H9 (cell line): ENCODE measurements at regions not wholly inside any gene's neighbourhood (a gene's known extent, or its start where the extent isn't known, plus 50 kb on each side); places are given as distances from the start of the nearest gene placed in this dataset.

Source experiments
- DNase-seq: peaks from one replicate; pipeline ENCODE4 v3.0.0-alpha.2; 2017
- H2AFZ ChIP-seq: one replicate; pipeline ENCODE4 v1.6.1; 2013; ENCODE audit warnings: mild to moderate bottlenecking, low read length, control low read depth, moderate library complexity
- H2AK5ac ChIP-seq: 2 replicates; pipeline ENCODE4 v1.6.1; 2013; ENCODE audit warnings: low read length, control low read depth, mixed read lengths; ENCODE audit not compliant: insufficient read length
- H2BK120ac ChIP-seq: one replicate; pipeline ENCODE4 v1.6.1; 2013; ENCODE audit warnings: low read depth, mild to moderate bottlenecking, low read length, control low read depth, inconsistent platforms; ENCODE audit not compliant: poor library complexity, severe bottlenecking
- H2BK12ac ChIP-seq: 2 replicates; pipeline ENCODE4 v1.6.1; 2013; ENCODE audit warnings: low read length, control low read depth, mixed read lengths, low read depth; ENCODE audit not compliant: insufficient read length
- H2BK15ac ChIP-seq: 2 replicates; pipeline ENCODE4 v1.6.1; 2013; ENCODE audit warnings: low read depth, low read length, control low read depth
- H2BK20ac ChIP-seq: one replicate; pipeline ENCODE4 v1.6.1; 2013; ENCODE audit warnings: low read depth, mild to moderate bottlenecking, low read length, control low read depth, inconsistent platforms; ENCODE audit not compliant: poor library complexity, severe bottlenecking
- H2BK5ac ChIP-seq: 2 replicates; pipeline ENCODE4 v1.6.1; 2013; ENCODE audit warnings: low read length, control low read depth, mixed read lengths; ENCODE audit not compliant: insufficient read length
- H3K14ac ChIP-seq: 2 replicates; pipeline ENCODE4 v1.6.1; 2013; ENCODE audit warnings: low read length, control low read depth; ENCODE audit not compliant: insufficient read depth
- H3K18ac ChIP-seq: 2 replicates; pipeline ENCODE4 v1.6.1; 2013; ENCODE audit warnings: low read depth, mild to moderate bottlenecking, mixed read lengths, low read length, control low read depth; ENCODE audit not compliant: insufficient read length
- H3K23ac ChIP-seq: 2 replicates; pipeline ENCODE4 v1.6.1; 2013; ENCODE audit warnings: low read length, control low read depth, mixed read lengths, low read depth; ENCODE audit not compliant: insufficient read length
- H3K23me2 ChIP-seq: 2 replicates; pipeline ENCODE4 v1.6.1; 2013; ENCODE audit warnings: low read depth, mild to moderate bottlenecking, mixed read lengths, low read length, control low read depth; ENCODE audit not compliant: insufficient read length, poor library complexity, severe bottlenecking
- H3K27ac ChIP-seq: 2 replicates; pipeline ENCODE4 v1.5.1; 2013; ENCODE audit warnings: low read length, control low read depth, mixed read lengths, low read depth; ENCODE audit not compliant: insufficient read length
- H3K27me3 ChIP-seq: 2 replicates; pipeline ENCODE4 v1.6.1; 2013; ENCODE audit warnings: low read length, control low read depth, inconsistent platforms; ENCODE audit not compliant: insufficient read depth
- H3K4ac ChIP-seq: 2 replicates; pipeline ENCODE4 v1.6.1; 2013; ENCODE audit warnings: low read depth, mild to moderate bottlenecking, control low read depth, inconsistent platforms, low read length, moderate library complexity
- H3K4me1 ChIP-seq: 2 replicates; pipeline ENCODE4 v1.6.1; 2013; ENCODE audit warnings: low read length, control low read depth, inconsistent platforms; ENCODE audit not compliant: insufficient read depth
- H3K4me2 ChIP-seq: 2 replicates; pipeline ENCODE4 v1.6.1; 2013; ENCODE audit warnings: low read length, control low read depth, mixed read lengths; ENCODE audit not compliant: insufficient read length, insufficient read depth
- H3K56ac ChIP-seq: 2 replicates; pipeline ENCODE4 v1.6.1; 2013; ENCODE audit warnings: low read depth, mild to moderate bottlenecking, mixed read lengths, low read length, control low read depth; ENCODE audit not compliant: insufficient read length
- H3K79me1 ChIP-seq: 2 replicates; pipeline ENCODE4 v1.6.1; 2013; ENCODE audit warnings: low read depth, mild to moderate bottlenecking, moderate library complexity, low read length, control low read depth, inconsistent platforms; ENCODE audit not compliant: insufficient read depth, poor library complexity, severe bottlenecking
- H3K79me2 ChIP-seq: 2 replicates; pipeline ENCODE4 v1.6.1; 2013; ENCODE audit warnings: low read length, control low read depth, inconsistent platforms; ENCODE audit not compliant: insufficient read depth
- H3K9ac ChIP-seq: 2 replicates; pipeline ENCODE4 v1.6.1; 2013; ENCODE audit warnings: low read length, control low read depth, mixed read lengths; ENCODE audit not compliant: insufficient read length; ENCODE audit errors: extremely low read depth
- H3K9me3 ChIP-seq: one replicate; pipeline ENCODE4 v1.6.1; 2013; ENCODE audit warnings: low read depth, low read length, inconsistent platforms; ENCODE audit not compliant: control insufficient read depth
- H3T11ph ChIP-seq: one replicate; pipeline ENCODE4 v1.6.1; 2013; ENCODE audit warnings: mild to moderate bottlenecking, low read length, control low read depth, inconsistent platforms
- H4K20me1 ChIP-seq: one replicate; pipeline ENCODE4 v1.6.1; 2013; ENCODE audit not compliant: control insufficient read depth, insufficient read length, insufficient read depth
- H4K5ac ChIP-seq: 2 replicates; pipeline ENCODE4 v1.6.1; 2013; ENCODE audit warnings: low read depth, mild to moderate bottlenecking, mixed read lengths, low read length, control low read depth; ENCODE audit not compliant: insufficient read length
- H4K8ac ChIP-seq: replicated peaks from 2 replicates; pipeline ENCODE4 v1.6.1; 2013; ENCODE audit warnings: low read length, control low read depth, mixed read lengths, low read depth; ENCODE audit not compliant: insufficient read length
- H4K91ac ChIP-seq: 2 replicates; pipeline ENCODE4 v1.6.1; 2013; ENCODE audit warnings: low read depth, mild to moderate bottlenecking, moderate library complexity, mixed read lengths, low read length, control low read depth; ENCODE audit not compliant: insufficient read length
- H3K27ac Mint-ChIP-seq, 3 experiments: 2 replicates in 2 of 3; 3 replicates in 1 of 3; pipeline ENCODE4 v1.8.0; 2020 to 2021; ENCODE audit warnings: mixed read lengths in 3 of 3, mild to moderate bottlenecking in 1 of 3, moderate library complexity in 1 of 3
- H3K27me3 Mint-ChIP-seq: 2 replicates; pipeline ENCODE4 v1.8.0; 2021; ENCODE audit warnings: low read depth, mild to moderate bottlenecking, moderate library complexity, mixed read lengths
- H3K36me3 Mint-ChIP-seq, 3 experiments: 2 replicates in 2 of 3; 3 replicates in 1 of 3; pipeline ENCODE4 v1.8.0; 2020 to 2021; ENCODE audit warnings: low read depth in 3 of 3, mixed read lengths in 3 of 3; ENCODE audit not compliant: insufficient read depth in 1 of 3
- H3K4me1 Mint-ChIP-seq, 2 experiments: 2 replicates each; pipeline ENCODE4 v1.8.0; 2020; ENCODE audit warnings: mixed read lengths in 2 of 2
- H3K4me3 Mint-ChIP-seq, 2 experiments: 2 replicates in 1 of 2; 3 replicates in 1 of 2; pipeline ENCODE4 v1.8.0; 2020 to 2021; ENCODE audit warnings: mild to moderate bottlenecking in 2 of 2, mixed read lengths in 2 of 2, moderate library complexity in 1 of 2
- H3K9me3 Mint-ChIP-seq, 2 experiments: 2 replicates in 1 of 2; 3 replicates in 1 of 2; pipeline ENCODE4 v1.8.0; 2020; ENCODE audit warnings: mild to moderate bottlenecking in 2 of 2, mixed read lengths in 2 of 2, moderate library complexity in 1 of 2
- CTCF ChIP-seq: fragments of 200-600 bp; sonication (generic); conservative IDR thresholded peaks from 3 replicates; pipeline ENCODE4 v1.8.0; 2021; ENCODE audit warnings: antibody characterized with exemption, mild to moderate bottlenecking
- WGBS: extraction: QIAGEN DNeasy Blood & Tissue Kit; methylation state at CpG from one replicate; pipeline ENCODE4 v1.1.7; 2013; ENCODE audit warnings: missing lambda C conversion rate, low lambda C conversion rate, mixed read lengths; ENCODE audit not compliant: insufficient read length; ENCODE audit errors: extremely low coverage; 5-methylcytosine and 5-hydroxymethylcytosine counted together

- DNase-seq = no peak
- H3K79me1 ChIP-seq = no peaks in the 10 kb centered on the region
- peaks cover 7% of the 10 kb centered on the region; the same call in 1 of the 2 replicates for H3K4me1 ChIP-seq
- H3K4ac ChIP-seq = no peak overlapping the region
- H3K18ac ChIP-seq = no peak overlapping the region
- H3K4me1 Mint-ChIP-seq = peaks cover 38% of the 10 kb centered on the region in 2 experiments
- H3K23ac ChIP-seq = no peak overlapping the region
- H2BK20ac ChIP-seq = no peak overlapping the region
- H4K8ac ChIP-seq = no peak overlapping the region
- no peaks in the 10 kb centered on the region for H3K9me3 ChIP-seq
- no peak overlapping the region for H4K91ac ChIP-seq
- no peaks in the 10 kb centered on the region for H3K27me3 ChIP-seq
- H3K4me3 Mint-ChIP-seq = no peak overlapping the region
- no peak overlapping the region for H2AK5ac ChIP-seq
- no peak overlapping the region for H3K14ac ChIP-seq
- H4K5ac ChIP-seq = no peak overlapping the region
- H3K27ac ChIP-seq = no peak overlapping the region
- no peaks in the 10 kb centered on the region for H3K23me2 ChIP-seq
- H3K4me2 ChIP-seq = no peak overlapping the region
- no peaks in the 10 kb centered on the region for H4K20me1 ChIP-seq
- H3K56ac ChIP-seq = no peak overlapping the region
- no peak for TF ChIP-seq CTCF
- H2AFZ ChIP-seq = no peak overlapping the region
- no peak overlapping the region for H3K9ac ChIP-seq
- no peak overlapping the region for H2BK120ac ChIP-seq
- H2BK5ac ChIP-seq = no peak overlapping the region
- peaks cover 11% of the 10 kb centered on the region for H3K27me3 Mint-ChIP-seq
- H2BK15ac ChIP-seq = no peak overlapping the region
- no peak overlapping the region for H2BK12ac ChIP-seq
- no CpG with 5 or more reads among the region's 4 CpGs for WGBS
- H3K27ac Mint-ChIP-seq = peak overlapping the region in 2 of 3 experiments; percentile 37 to 44; a peak in 1 of 7 replicates
- no peaks in the 10 kb centered on the region for H3K9me3 Mint-ChIP-seq
- H3T11ph ChIP-seq = no peak overlapping the region
- no peaks in the 10 kb centered on the region for H3K36me3 Mint-ChIP-seq
- H3K79me2 ChIP-seq = no peaks in the 10 kb centered on the region
These were observed 80.0 kb upstream of the UNC5B start for GRCh38 chr10:71132321-71132810.
